ENCODE measurements at regions not wholly inside any gene's neighbourhood (a gene's known extent, or its start where the extent isn't known, plus 50 kb on each side); places are given as distances from the start of the nearest gene placed in this dataset.

DNA sequence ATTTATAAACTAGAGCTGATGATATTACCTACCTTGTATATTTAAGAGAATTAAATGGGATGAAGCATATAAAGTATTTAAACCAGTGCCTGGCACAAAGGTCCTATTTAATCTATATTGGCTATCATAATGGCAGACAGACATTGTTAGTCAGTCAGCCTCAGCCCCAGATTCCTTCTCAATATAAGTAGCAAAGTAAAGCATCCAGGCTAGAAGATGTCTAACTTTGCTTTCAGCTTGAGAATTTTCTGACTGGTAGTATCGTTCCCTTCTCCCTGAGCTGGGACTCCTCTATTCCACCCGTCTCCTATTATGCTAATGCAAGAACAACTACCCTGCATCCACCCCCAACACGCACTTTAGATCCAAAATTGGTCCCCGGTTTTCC lies 215.7 kb upstream of the SIX2 start:
- no peak overlapping the region for H3K4me2 ChIP-seq (ENCODE audit: low read length)
- H2AFZ ChIP-seq (ENCODE audit: low read length) = no peak overlapping the region
- peak overlapping the region; percentile 86 for H3K27ac ChIP-seq (ENCODE audit: low read depth, low read length, poor library complexity, severe bottlenecking)
- no peaks in the 10 kb centered on the region for H3K9me2 ChIP-seq (ENCODE audit: low read depth, low read length)
- H3K9ac ChIP-seq (ENCODE audit: low read length) = no peak overlapping the region
- no peaks in the 10 kb centered on the region for H4K20me1 ChIP-seq (ENCODE audit: insufficient read depth, low read length)
- TF ChIP-seq, protein P1, sequence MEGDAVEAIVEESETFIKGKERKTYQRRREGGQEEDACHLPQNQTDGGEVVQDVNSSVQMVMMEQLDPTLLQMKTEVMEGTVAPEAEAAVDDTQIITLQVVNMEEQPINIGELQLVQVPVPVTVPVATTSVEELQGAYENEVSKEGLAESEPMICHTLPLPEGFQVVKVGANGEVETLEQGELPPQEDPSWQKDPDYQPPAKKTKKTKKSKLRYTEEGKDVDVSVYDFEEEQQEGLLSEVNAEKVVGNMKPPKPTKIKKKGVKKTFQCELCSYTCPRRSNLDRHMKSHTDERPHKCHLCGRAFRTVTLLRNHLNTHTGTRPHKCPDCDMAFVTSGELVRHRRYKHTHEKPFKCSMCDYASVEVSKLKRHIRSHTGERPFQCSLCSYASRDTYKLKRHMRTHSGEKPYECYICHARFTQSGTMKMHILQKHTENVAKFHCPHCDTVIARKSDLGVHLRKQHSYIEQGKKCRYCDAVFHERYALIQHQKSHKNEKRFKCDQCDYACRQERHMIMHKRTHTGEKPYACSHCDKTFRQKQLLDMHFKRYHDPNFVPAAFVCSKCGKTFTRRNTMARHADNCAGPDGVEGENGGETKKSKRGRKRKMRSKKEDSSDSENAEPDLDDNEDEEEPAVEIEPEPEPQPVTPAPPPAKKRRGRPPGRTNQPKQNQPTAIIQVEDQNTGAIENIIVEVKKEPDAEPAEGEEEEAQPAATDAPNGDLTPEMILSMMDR (IDR thresholded peaks at IDR 0.05; ENCODE audit: low read length) = no peak
- no peak for TF ChIP-seq EZH2 (IDR thresholded peaks at IDR 0.05; ENCODE audit: borderline replicate concordance, low read length)
- no peaks in the 10 kb centered on the region for H3F3A ChIP-seq (ENCODE audit: insufficient read depth, low read length)
- H3K79me2 ChIP-seq (ENCODE audit: insufficient read depth, low read length) = no peaks in the 10 kb centered on the region
- H3K4me1 ChIP-seq (ENCODE audit: insufficient read depth, low read length, severe bottlenecking) = peaks cover 53% of the 10 kb centered on the region
- H3K4me3 ChIP-seq (ENCODE audit: low read depth, low read length, poor library complexity, severe bottlenecking) = no peak overlapping the region
- no peaks in the 10 kb centered on the region for H3K27me3 ChIP-seq (ENCODE audit: insufficient read depth, low read length)
- H3K36me3 ChIP-seq (ENCODE audit: insufficient read depth, low read length) = no peaks in the 10 kb centered on the region; the same call in 1 of the 2 replicates
- H3K9me3 ChIP-seq (ENCODE audit: low read length) = peaks cover 8% of the 10 kb centered on the region; the same call in 1 of the 2 replicates

DNA sequence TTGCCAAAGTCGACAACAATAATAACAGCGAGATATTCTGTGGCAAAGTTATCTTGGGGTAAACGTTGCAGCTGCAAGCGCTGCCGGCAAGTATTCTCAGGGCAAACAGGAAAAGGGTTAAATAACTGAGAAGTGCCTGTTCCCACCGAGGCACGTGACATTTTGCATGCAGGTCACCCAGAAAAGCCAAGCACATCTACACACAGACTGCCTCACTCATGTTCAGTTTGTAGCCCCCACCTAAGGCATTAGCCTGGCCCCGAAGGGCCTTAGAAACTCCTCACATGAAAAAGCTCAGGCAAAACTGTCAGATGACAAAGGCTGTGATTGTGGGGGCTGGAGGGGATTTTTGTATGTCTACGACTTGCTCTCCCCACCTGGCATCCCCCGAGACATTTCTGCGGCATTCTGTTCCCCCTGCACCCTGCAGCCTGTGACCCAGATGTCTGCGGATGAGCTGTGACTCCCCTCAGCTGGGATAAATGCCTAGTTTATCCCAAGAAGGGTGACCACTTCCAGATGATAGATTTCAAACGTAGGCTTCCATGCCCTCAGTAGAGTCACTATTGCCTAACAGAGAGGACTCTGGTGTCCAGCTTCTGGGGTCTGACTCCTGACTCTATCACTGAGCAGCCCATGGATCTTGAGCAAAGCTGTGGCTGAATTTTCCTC lies 215.2 kb upstream of the SIX2 start:
- no peaks in the 10 kb centered on the region for H3F3A ChIP-seq (ENCODE audit: insufficient read depth, low read length)
- H4K20me1 ChIP-seq (ENCODE audit: insufficient read depth, low read length) = no peaks in the 10 kb centered on the region
- H3K27ac ChIP-seq (ENCODE audit: low read depth, low read length, poor library complexity, severe bottlenecking) = peak overlapping the region; percentile 86
- no peak overlapping the region for H2AFZ ChIP-seq (ENCODE audit: low read length)
- peaks cover 54% of the 10 kb centered on the region for H3K4me1 ChIP-seq (ENCODE audit: insufficient read depth, low read length, severe bottlenecking)
- no peaks in the 10 kb centered on the region for H3K79me2 ChIP-seq (ENCODE audit: insufficient read depth, low read length)
- no peaks in the 10 kb centered on the region for H3K27me3 ChIP-seq (ENCODE audit: insufficient read depth, low read length)
- H3K9ac ChIP-seq (ENCODE audit: low read length) = peak overlapping the region; percentile 30; the same call in 1 of the 2 replicates
- H3K4me3 ChIP-seq (ENCODE audit: low read depth, low read length, poor library complexity, severe bottlenecking) = peak overlapping the region; percentile 28
- TF ChIP-seq EZH2 (IDR thresholded peaks at IDR 0.05; ENCODE audit: borderline replicate concordance, low read length) = no peak
- TF ChIP-seq, protein P1 (IDR thresholded peaks at IDR 0.05; ENCODE audit: low read length) = no peak
- H3K9me3 ChIP-seq (ENCODE audit: low read length) = peaks cover 8% of the 10 kb centered on the region; the same call in 1 of the 2 replicates
- H3K36me3 ChIP-seq (ENCODE audit: insufficient read depth, low read length) = no peaks in the 10 kb centered on the region; the same call in 1 of the 2 replicates
- peak overlapping the region; percentile 39 for H3K4me2 ChIP-seq (ENCODE audit: low read length)
- H3K9me2 ChIP-seq (ENCODE audit: low read depth, low read length) = no peaks in the 10 kb centered on the region

DNA sequence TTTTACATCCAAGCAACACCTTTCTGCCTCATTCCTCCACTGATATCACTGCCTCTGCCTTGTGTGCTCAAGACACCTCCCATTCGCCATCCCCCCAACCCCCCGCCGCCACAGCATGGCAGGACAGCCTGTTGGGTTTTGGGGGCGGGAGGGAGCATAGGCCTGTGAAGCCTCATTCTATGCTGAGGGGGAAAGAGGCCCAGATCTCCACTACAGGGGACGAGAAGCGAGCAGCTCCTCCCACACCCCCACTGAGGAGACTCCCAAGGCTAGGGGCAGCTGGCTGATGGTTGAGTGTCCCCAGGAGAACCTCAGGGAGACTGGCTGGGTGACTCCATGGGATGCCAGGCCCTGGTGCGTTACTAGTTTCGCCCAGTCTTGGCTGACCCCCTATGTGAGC lies 214.3 kb upstream of the SIX2 start:
- H3K9ac ChIP-seq (ENCODE audit: low read length) = peak overlapping the region; percentile 30
- no peaks in the 10 kb centered on the region; the same call in 1 of the 2 replicates for H3K36me3 ChIP-seq (ENCODE audit: insufficient read depth, low read length)
- no peaks in the 10 kb centered on the region for H3K79me2 ChIP-seq (ENCODE audit: insufficient read depth, low read length)
- H3K4me3 ChIP-seq (ENCODE audit: low read depth, low read length, poor library complexity, severe bottlenecking) = no peak overlapping the region
- no peaks in the 10 kb centered on the region for H3F3A ChIP-seq (ENCODE audit: insufficient read depth, low read length)
- H3K4me2 ChIP-seq (ENCODE audit: low read length) = peak overlapping the region; percentile 39
- no peaks in the 10 kb centered on the region for H3K27me3 ChIP-seq (ENCODE audit: insufficient read depth, low read length)
- no peaks in the 10 kb centered on the region for H3K9me2 ChIP-seq (ENCODE audit: low read depth, low read length)
- no peak overlapping the region for H2AFZ ChIP-seq (ENCODE audit: low read length)
- no peaks in the 10 kb centered on the region for H4K20me1 ChIP-seq (ENCODE audit: insufficient read depth, low read length)
- no peak for TF ChIP-seq EZH2 (IDR thresholded peaks at IDR 0.05; ENCODE audit: borderline replicate concordance, low read length)
- TF ChIP-seq, protein P1 (IDR thresholded peaks at IDR 0.05; ENCODE audit: low read length) = no peak
- H3K9me3 ChIP-seq (ENCODE audit: low read length) = peaks cover 7% of the 10 kb centered on the region; the same call in 1 of the 2 replicates
- peak overlapping the region; percentile 86 for H3K27ac ChIP-seq (ENCODE audit: low read depth, low read length, poor library complexity, severe bottlenecking)
- H3K4me1 ChIP-seq (ENCODE audit: insufficient read depth, low read length, severe bottlenecking) = peaks cover 54% of the 10 kb centered on the region

All from OCI-LY1 (cell line).